ENCODE measurements at regions not wholly inside any gene's neighbourhood (a gene's known extent, or its start where the extent isn't known, plus 50 kb on each side); places are given as distances from the start of the nearest gene placed in this dataset.

- no peak for TF ChIP-seq EZH2 (IDR thresholded peaks at IDR 0.05; ENCODE audit: borderline replicate concordance, insufficient read depth, low read depth, low read length, poor library complexity, severe bottlenecking)
- no peak for TF ChIP-seq CTCF (IDR thresholded peaks at IDR 0.05)
Measured at GRCh38 chr3:76699846-76700245, 340.1 kb upstream of the ROBO2 start.
